Psoas muscle (tissue), 7 donors: ENCODE measurements at regions not wholly inside any gene's neighbourhood (a gene's known extent, or its start where the extent isn't known, plus 50 kb on each side); places are given as distances from the start of the nearest gene placed in this dataset.

Experiments used
- ATAC-seq, 4 donors: fragments of 200-7000 bp; cut with Tn5 transposase; one replicate each; pipeline ENCODE4 v1.9.1; 2020; ENCODE audit warnings: moderate library complexity in 3 of 4, mild to moderate bottlenecking in 2 of 4
- DNase-seq, 2 donors: peaks; one replicate each; pipeline ENCODE4 v3.0.0-alpha.2; 2020
- H3K27ac ChIP-seq: fragments of 200-600 bp; one replicate; pipeline ENCODE4 v1.8.0; 2022
- H3K27me3 ChIP-seq, 3 donors: fragments of 200-600 bp in 1 of 3; one replicate each; pipeline versions ENCODE4 v1.6.1 to v1.8.0; 2013 to 2022; ENCODE audit warnings: low read length in 2 of 3, mild to moderate bottlenecking in 2 of 3, moderate library complexity in 1 of 3; ENCODE audit not compliant: insufficient read depth in 3 of 3
- H3K36me3 ChIP-seq, 2 donors: fragments of 200-600 bp in 1 of 2; one replicate each; pipeline versions ENCODE4 v1.6.1 to v1.8.0; 2013 to 2022; ENCODE audit warnings: low read depth in 1 of 2, mild to moderate bottlenecking in 1 of 2, moderate library complexity in 1 of 2; ENCODE audit not compliant: insufficient read depth in 1 of 2
- H3K4me1 ChIP-seq: fragments of 200-600 bp; one replicate; pipeline ENCODE4 v1.8.0; 2022
- H3K4me3 ChIP-seq: fragments of 200-600 bp; one replicate; pipeline ENCODE4 v1.8.0; 2022; ENCODE audit warnings: mild to moderate bottlenecking
- H3K9me3 ChIP-seq: fragments of 200-600 bp; one replicate; pipeline ENCODE4 v1.8.0; 2022
- WGBS, 3 donors: extraction: QIAGEN DNeasy Blood & Tissue Kit; methylation state at CpG; one replicate each; pipeline versions ENCODE4 v1.1.6 to v1.1.7; 2013; 5-methylcytosine and 5-hydroxymethylcytosine counted together
- intact Hi-C, 2 donors: fragments of 100-400 bp; cut with DNase I; formaldehyde crosslinking; loops; one replicate each; pipeline versions ENCODE4 v1.11.0 to v1.14.2; 2022
- TF ChIP-seq, protein P1 (sequence below): fragments of 200-600 bp; IDR thresholded peaks from one replicate; pipeline ENCODE4 v1.8.0; 2022; ENCODE audit warnings: antibody characterized with exemption
- donor health status: healthy with polysubstance abuse.
- donor health status: DM: no; HTN: no; CAD: no; lungs with moderate emphysema.
- donor health status: Bipolar disorder and iron deficiency.
- donor health status: healthy.
- donor health status: DM: yes; HTN: yes; CAD: no.
- donor health status: DM: no; HTN: no; CAD: no.
- donor health status: DM: yes; HTN: yes; CAD: no.

DNA sequence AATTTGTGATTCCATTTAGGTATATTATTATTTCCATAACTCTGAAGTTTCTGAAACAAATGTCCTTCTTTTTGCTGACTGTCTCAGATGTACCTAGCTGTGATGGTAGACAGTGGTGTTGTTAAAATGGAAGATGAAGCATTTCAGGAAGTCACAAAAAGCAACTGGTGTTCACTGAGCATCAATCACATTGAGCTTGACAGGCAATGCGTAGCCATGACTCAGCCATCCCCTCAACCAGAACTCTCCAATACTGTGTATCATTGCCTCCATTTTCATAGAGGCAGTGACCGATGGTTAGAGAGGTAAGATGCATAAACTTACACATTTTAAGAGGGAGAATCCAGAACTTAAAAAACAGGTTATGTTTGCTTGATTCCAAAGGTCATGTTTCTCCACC, 434.0 kb downstream of the INHBA start:
- intact Hi-C loops, result no loop called here
- Histone ChIP-seq H3K27ac (no peak overlapping the region), H3K4me1 (no peaks in the 10 kb centered on the region), H3K4me3 (no peak overlapping the region), H3K36me3 (no peaks in the 10 kb centered on the region), H3K9me3 (no peaks in the 10 kb centered on the region), H3K27me3 (no peaks in the 10 kb centered on the region)
- WGBS, 3 donors, result 84 to 86% (median 86%) methylated on average over 2 of the region's 2 CpGs
- TF ChIP-seq, protein P1, sequence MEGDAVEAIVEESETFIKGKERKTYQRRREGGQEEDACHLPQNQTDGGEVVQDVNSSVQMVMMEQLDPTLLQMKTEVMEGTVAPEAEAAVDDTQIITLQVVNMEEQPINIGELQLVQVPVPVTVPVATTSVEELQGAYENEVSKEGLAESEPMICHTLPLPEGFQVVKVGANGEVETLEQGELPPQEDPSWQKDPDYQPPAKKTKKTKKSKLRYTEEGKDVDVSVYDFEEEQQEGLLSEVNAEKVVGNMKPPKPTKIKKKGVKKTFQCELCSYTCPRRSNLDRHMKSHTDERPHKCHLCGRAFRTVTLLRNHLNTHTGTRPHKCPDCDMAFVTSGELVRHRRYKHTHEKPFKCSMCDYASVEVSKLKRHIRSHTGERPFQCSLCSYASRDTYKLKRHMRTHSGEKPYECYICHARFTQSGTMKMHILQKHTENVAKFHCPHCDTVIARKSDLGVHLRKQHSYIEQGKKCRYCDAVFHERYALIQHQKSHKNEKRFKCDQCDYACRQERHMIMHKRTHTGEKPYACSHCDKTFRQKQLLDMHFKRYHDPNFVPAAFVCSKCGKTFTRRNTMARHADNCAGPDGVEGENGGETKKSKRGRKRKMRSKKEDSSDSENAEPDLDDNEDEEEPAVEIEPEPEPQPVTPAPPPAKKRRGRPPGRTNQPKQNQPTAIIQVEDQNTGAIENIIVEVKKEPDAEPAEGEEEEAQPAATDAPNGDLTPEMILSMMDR, result no peak
- DNase-seq (no peak), ATAC-seq (no peak)

DNA sequence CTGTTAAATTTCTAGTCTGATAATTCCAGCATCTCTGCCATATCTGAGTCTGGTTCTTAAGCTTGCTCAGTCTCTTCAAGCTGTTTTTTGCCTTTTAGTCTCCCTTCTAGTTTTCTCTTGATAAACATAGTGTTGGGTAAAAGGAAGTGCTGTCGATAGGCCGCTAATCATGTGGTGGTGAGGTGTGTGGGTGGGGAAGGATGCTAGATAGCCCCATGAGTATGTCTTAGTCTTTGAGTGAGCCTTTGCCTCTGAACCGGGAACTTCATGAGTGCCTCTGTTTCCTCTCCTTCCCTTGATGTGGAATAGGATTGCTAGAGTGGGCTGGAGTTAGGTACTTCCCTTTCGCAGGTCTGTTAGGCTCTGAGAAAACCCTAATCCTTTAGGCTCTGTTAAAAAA, 441.8 kb downstream of the INHBA start:
- intact Hi-C loops, result no loop called here
- 55 to 72% (median 58%) methylated on average over 4 of the region's 4 CpGs for WGBS, 3 donors

DNA sequence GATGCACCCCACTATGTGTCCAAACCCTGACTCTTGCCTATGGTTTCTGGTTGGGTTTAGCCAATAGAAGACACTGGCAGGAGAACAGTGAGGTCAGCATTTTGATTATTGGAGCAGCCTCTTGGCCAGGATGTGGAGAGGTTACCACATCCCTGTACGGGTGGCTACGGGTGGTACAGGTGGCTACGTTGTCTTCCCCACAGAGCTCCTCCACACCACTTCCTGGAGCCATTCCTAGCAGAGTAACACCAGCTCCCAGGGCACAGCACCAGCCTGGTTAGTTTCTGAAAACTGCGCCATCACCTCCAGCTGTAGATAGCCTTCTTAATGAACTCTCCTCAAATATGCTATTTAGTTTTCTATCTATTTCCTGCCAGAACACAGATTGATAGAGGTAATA, 445.2 kb downstream of the INHBA start:
- no peaks in the 10 kb centered on the region for H3K27me3 ChIP-seq
- DNase-seq (no peak), ATAC-seq (no peak)
- H3K27ac ChIP-seq, result no peak overlapping the region
- WGBS, 3 donors, result 79 to 84% (median 81%) methylated on average over 4 of the region's 4 CpGs
- TF ChIP-seq, protein P1, result no peak
- H3K4me1 ChIP-seq, result no peaks in the 10 kb centered on the region
- no peaks in the 10 kb centered on the region for H3K9me3 ChIP-seq
- H3K4me3 ChIP-seq, result no peak overlapping the region
- no peaks in the 10 kb centered on the region for H3K36me3 ChIP-seq
- intact Hi-C loops, result no loop called here

More for the DNA sequence above, 441.8 kb downstream of the INHBA start:
- TF ChIP-seq, protein P1, result no peak
- DNase-seq, result no peak
- Histone ChIP-seq H3K4me3 (no peak overlapping the region), H3K27me3 (no peaks in the 10 kb centered on the region), H3K4me1 (no peaks in the 10 kb centered on the region), H3K36me3 (no peaks in the 10 kb centered on the region), H3K27ac (no peak overlapping the region), H3K9me3 (no peaks in the 10 kb centered on the region)
- ATAC-seq, result no peak

DNA sequence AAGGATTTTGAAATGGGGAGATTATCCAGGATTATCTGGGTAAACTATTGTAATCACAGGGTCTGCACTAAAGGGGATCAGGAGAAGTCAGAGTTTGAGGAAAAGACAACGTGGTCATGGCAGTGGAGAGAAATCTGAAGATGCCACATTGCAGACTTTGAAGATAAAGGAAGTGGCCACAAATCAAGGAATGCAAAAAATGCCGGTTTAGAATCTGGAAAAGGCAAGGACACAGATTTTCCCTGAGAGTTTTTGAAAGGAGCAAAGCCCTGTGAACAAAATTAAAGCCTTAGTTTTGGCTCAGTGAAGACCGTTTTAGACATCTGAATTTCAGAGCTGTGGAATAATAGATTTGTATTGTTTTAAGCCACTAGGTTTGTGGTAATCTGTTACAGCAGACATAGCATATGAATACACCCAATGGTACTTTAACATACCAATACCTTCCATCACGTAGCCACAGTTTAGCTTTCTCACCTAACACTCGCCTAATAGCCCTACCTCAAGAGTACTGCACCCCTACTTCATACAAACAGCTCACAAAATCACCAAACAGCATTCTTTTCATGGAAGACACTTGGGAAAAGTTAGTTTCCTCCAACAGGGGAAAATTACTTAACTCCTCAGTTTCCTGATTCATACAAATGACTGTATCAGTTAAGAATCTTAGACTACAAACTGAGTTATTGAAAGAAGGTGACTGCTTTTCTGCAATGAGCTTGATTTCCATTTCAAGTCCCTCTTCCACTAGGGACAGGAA, 446.5 kb downstream of the INHBA start:
- H3K36me3 ChIP-seq, result no peaks in the 10 kb centered on the region
- no peaks in the 10 kb centered on the region for H3K4me1 ChIP-seq
- no peaks in the 10 kb centered on the region for H3K27me3 ChIP-seq
- 41 to 61% (median 47%) methylated on average over 5 of the region's 5 CpGs for WGBS, 3 donors
- ATAC-seq (no peak), DNase-seq (no peak)
- no peak overlapping the region for H3K27ac ChIP-seq
- intact Hi-C loops, result no loop called here
- TF ChIP-seq, protein P1, result no peak
- no peak overlapping the region for H3K4me3 ChIP-seq
- no peaks in the 10 kb centered on the region for H3K9me3 ChIP-seq

DNA sequence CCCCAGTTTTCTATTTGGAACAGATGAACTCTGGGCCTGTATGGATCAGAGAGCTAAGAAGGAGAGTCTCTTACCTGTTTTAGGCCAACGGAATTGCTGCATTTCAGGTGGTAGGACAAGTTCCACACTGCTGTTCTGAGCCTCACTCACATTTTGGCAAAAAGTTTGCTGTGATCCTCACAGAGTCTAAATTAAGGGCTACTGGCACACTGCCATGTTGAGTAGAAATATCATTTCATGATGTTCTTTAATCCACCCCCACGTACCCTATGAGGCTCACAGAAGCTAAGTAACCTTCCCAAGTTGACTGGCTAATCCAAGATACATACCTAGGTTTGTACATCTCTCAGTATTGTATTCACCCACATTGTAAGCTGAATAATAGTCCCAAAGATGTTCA, 447.2 kb downstream of the INHBA start:
- Histone ChIP-seq H3K9me3 (no peaks in the 10 kb centered on the region), H3K4me1 (no peaks in the 10 kb centered on the region), H3K27ac (no peak overlapping the region), H3K36me3 (no peaks in the 10 kb centered on the region), H3K4me3 (no peak overlapping the region), H3K27me3 (no peaks in the 10 kb centered on the region)
- 40 to 58% (median 50%) methylated on average over 2 of the region's 2 CpGs for WGBS, 3 donors
- DNase-seq, result no peak
- ATAC-seq, result no peak
- TF ChIP-seq, protein P1, result no peak
- intact Hi-C loops, result no loop called here
